Natural killer cell (primary cell): ENCODE measurements at regions not wholly inside any gene's neighbourhood (a gene's known extent, or its start where the extent isn't known, plus 50 kb on each side); places are given as distances from the start of the nearest gene placed in this dataset.
A peak's percentile ranks its signal among the peaks of the same experiment; 100 is the strongest.

Experiments used
- ATAC-seq, 3 donors: fragments of 150-1000 bp in 2 of 3; fragments of 200-7000 bp in 1 of 3; cut with Tn5 transposase; 1 replicate in 1 of 3; 2 replicates in 2 of 3; pipeline ENCODE4 v1.10.0; 2021; ENCODE audit warnings: mild to moderate bottlenecking in 2 of 3, moderate library complexity in 2 of 3
- DNase-seq, 2 donors: peaks; one replicate each; pipeline versions ENCODE4 v3.0.0 to v3.0.0-alpha.2; 2013 to 2021; ENCODE audit warnings: mixed read lengths in 1 of 2
- H3K27ac ChIP-seq: one replicate; pipeline ENCODE4 v1.5.1; 2013; ENCODE audit warnings: mild to moderate bottlenecking, low read length
- H3K27me3 ChIP-seq: one replicate; pipeline ENCODE4 v1.6.1; 2013; ENCODE audit warnings: low read length; ENCODE audit not compliant: control insufficient read depth, insufficient read depth
- H3K36me3 ChIP-seq: one replicate; pipeline ENCODE4 v1.6.1; 2013; ENCODE audit warnings: low read length; ENCODE audit not compliant: control insufficient read depth, insufficient read depth
- H3K4me1 ChIP-seq: one replicate; pipeline ENCODE4 v1.6.1; 2013; ENCODE audit warnings: low read length; ENCODE audit not compliant: control insufficient read depth, insufficient read depth
- H3K4me3 ChIP-seq: one replicate; pipeline ENCODE4 v1.5.1; 2013; ENCODE audit warnings: low read length
- H3K9me3 ChIP-seq: one replicate; pipeline ENCODE4 v1.6.1; 2013; ENCODE audit warnings: low read length; ENCODE audit not compliant: control insufficient read depth, insufficient read depth
- H3K27ac Mint-ChIP-seq, 2 donors: one replicate each; pipeline ENCODE4 v1.8.0; 2022; ENCODE audit warnings: mild to moderate bottlenecking in 2 of 2, mixed read lengths in 2 of 2, moderate library complexity in 1 of 2
- H3K27me3 Mint-ChIP-seq, 2 donors: one replicate each; pipeline ENCODE4 v1.8.0; 2022; ENCODE audit warnings: low read depth in 2 of 2, mixed read lengths in 2 of 2
- H3K36me3 Mint-ChIP-seq: one replicate; pipeline ENCODE4 v1.8.0; 2022; ENCODE audit warnings: mixed read lengths
- H3K4me1 Mint-ChIP-seq, 2 donors: one replicate each; pipeline ENCODE4 v1.8.0; 2022; ENCODE audit warnings: mixed read lengths in 2 of 2
- H3K4me3 Mint-ChIP-seq: one replicate; pipeline ENCODE4 v1.8.0; 2022; ENCODE audit warnings: mild to moderate bottlenecking, moderate library complexity, mixed read lengths
- H3K9me3 Mint-ChIP-seq, 2 donors: one replicate each; pipeline ENCODE4 v1.8.0; 2022; ENCODE audit warnings: mixed read lengths in 2 of 2
- CTCF ChIP-seq: fragments of 200-600 bp; IDR thresholded peaks from one replicate; pipeline ENCODE4 v1.8.0; 2022; ENCODE audit warnings: antibody characterized with exemption
- WGBS: methylation state at CpG from one replicate; pipeline ENCODE4 v1.1.7; 2013; ENCODE audit warnings: missing lambda C conversion rate; ENCODE audit not compliant: insufficient coverage; 5-methylcytosine and 5-hydroxymethylcytosine counted together
- intact Hi-C: fragments of 100-400 bp; cut with micrococcal nuclease; formaldehyde crosslinking; loops from one replicate; pipeline ENCODE4 v1.14.2; 2022

GRCh38 chr2:128413718-128414341 lies 95.2 kb upstream of the HS6ST1 start:
- no peaks in the 10 kb centered on the region for H3K4me1 ChIP-seq
- no peak for TF ChIP-seq CTCF
- no peak for ATAC-seq
- no peak overlapping the region for H3K27ac ChIP-seq
- no peaks in the 10 kb centered on the region for H3K9me3 ChIP-seq
- Mint-ChIP-seq H3K9me3 (no peaks in the 10 kb centered on the region), H3K4me1 (peaks cover 0 to under 1% of the 10 kb centered on the region in 2 donors), H3K36me3 (no peaks in the 10 kb centered on the region), H3K4me3 (no peak overlapping the region), H3K27ac (no peak overlapping the region), H3K27me3 (peaks cover 0 to 3% of the 10 kb centered on the region in 2 donors)
- DNase-seq: no peak
- no peak overlapping the region for H3K4me3 ChIP-seq
- H3K36me3 ChIP-seq: no peaks in the 10 kb centered on the region
- intact Hi-C loops: no loop called here
- WGBS: 48% methylated on average over 4 of the region's 5 CpGs
- no peaks in the 10 kb centered on the region for H3K27me3 ChIP-seq

- Histone ChIP-seq H3K27me3 (no peaks in the 10 kb centered on the region), H3K27ac (no peak overlapping the region), H3K4me1 (no peaks in the 10 kb centered on the region), H3K36me3 (no peaks in the 10 kb centered on the region), H3K9me3 (no peaks in the 10 kb centered on the region), H3K4me3 (no peak overlapping the region)
- Mint-ChIP-seq H3K4me1 (no peaks in the 10 kb centered on the region), H3K9me3 (no peaks in the 10 kb centered on the region), H3K36me3 (no peaks in the 10 kb centered on the region), H3K4me3 (no peak overlapping the region), H3K27ac (no peak overlapping the region), H3K27me3 (peaks cover 0 to 3% of the 10 kb centered on the region in 2 donors)
- intact Hi-C loops: no loop called here
- DNase-seq (peak in 1 of 2 donors; percentile 4), ATAC-seq (no peak)
- no peak for TF ChIP-seq CTCF
- 89% methylated on average over 3 of the region's 3 CpGs for WGBS
Observed at GRCh38 chr2:128414351-128414750, 95.7 kb upstream of the HS6ST1 start.

- Mint-ChIP-seq H3K36me3 (no peaks in the 10 kb centered on the region), H3K4me3 (no peak overlapping the region), H3K9me3 (no peaks in the 10 kb centered on the region), H3K27me3 (peaks cover 0 to 3% of the 10 kb centered on the region in 2 donors), H3K4me1 (no peaks in the 10 kb centered on the region), H3K27ac (no peak overlapping the region)
- Histone ChIP-seq H3K36me3 (no peaks in the 10 kb centered on the region), H3K4me3 (no peak overlapping the region), H3K9me3 (no peaks in the 10 kb centered on the region), H3K4me1 (no peaks in the 10 kb centered on the region), H3K27ac (no peak overlapping the region), H3K27me3 (no peaks in the 10 kb centered on the region)
- no peak for TF ChIP-seq CTCF
- intact Hi-C loops: no loop called here
- ATAC-seq (no peak), DNase-seq (no peak)
- 81% methylated on average over 3 of the region's 4 CpGs for WGBS
Observed at GRCh38 chr2:128414946-128415778, 96.5 kb upstream of the HS6ST1 start.

GRCh38 chr2:128415779-128416061 lies 97.1 kb upstream of the HS6ST1 start:
- H3K36me3 Mint-ChIP-seq: no peaks in the 10 kb centered on the region
- H3K4me1 ChIP-seq: no peaks in the 10 kb centered on the region
- H3K27ac Mint-ChIP-seq: no peak overlapping the region
- no peak overlapping the region for H3K27ac ChIP-seq
- H3K27me3 Mint-ChIP-seq: peaks cover 0 to 3% of the 10 kb centered on the region in 2 donors
- no peak for ATAC-seq
- intact Hi-C loops: no loop called here
- no peaks in the 10 kb centered on the region for H3K27me3 ChIP-seq
- no peak overlapping the region for H3K4me3 Mint-ChIP-seq
- H3K9me3 Mint-ChIP-seq: no peaks in the 10 kb centered on the region
- DNase-seq: no peak
- no peaks in the 10 kb centered on the region for H3K9me3 ChIP-seq
- no peaks in the 10 kb centered on the region for H3K36me3 ChIP-seq
- no peak overlapping the region for H3K4me3 ChIP-seq
- no peak for TF ChIP-seq CTCF
- no peaks in the 10 kb centered on the region for H3K4me1 Mint-ChIP-seq
- WGBS: no CpG with 5 or more reads among the region's 1 CpG
